ENCODE measurements at regions not wholly inside any gene's neighbourhood (a gene's known extent, or its start where the extent isn't known, plus 50 kb on each side); places are given as distances from the start of the nearest gene placed in this dataset.

GRCh38 chr4:104138116-104138515, 356.6 kb downstream of the CXXC4 start:
- no peak for TF ChIP-seq CTCF (optimal IDR thresholded peaks at IDR 0.05 in 1 of 3, IDR thresholded peaks at IDR 0.05 in 1 of 3, conservative IDR thresholded peaks at IDR 0.05 in 1 of 3; ENCODE audit: extremely low read depth in 1 of 3, insufficient read depth in 2 of 3, low read length in 3 of 3)
- no peak for TF ChIP-seq EZH2 (IDR thresholded peaks at IDR 0.05; ENCODE audit: low read length)
